ENCODE measurements at regions not wholly inside any gene's neighbourhood (a gene's known extent, or its start where the extent isn't known, plus 50 kb on each side); places are given as distances from the start of the nearest gene placed in this dataset.

DNA sequence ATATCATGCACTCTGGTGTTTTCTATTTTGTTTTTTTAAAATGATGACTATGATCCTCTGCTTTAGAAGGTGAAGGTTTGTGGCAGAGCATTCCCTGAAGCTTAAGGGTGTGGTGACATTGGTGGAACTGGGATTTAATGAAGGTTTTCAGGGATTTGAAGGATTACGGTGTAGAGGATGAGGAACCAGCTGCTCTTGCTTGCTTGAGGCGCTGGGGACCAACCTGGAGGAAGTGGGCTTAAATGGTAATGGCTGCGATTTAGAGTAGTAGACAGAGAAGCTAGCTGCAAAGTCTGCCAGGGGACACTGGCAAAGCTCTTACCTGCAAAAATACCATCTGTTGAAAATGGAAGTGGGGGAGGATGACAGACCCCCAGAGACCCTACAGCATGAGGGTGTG is 241.8 kb downstream of the CLIC5 start:
- DNase-seq (no peak), ATAC-seq (no peak)
- Mint-ChIP-seq H3K27ac (no peak overlapping the region), H3K4me3 (no peak overlapping the region), H3K9me3 (peaks cover 0 to 5% of the 10 kb centered on the region in 2 donors), H3K4me1 (no peaks in the 10 kb centered on the region), H3K27me3 (peaks cover 25% of the 10 kb centered on the region)

DNA sequence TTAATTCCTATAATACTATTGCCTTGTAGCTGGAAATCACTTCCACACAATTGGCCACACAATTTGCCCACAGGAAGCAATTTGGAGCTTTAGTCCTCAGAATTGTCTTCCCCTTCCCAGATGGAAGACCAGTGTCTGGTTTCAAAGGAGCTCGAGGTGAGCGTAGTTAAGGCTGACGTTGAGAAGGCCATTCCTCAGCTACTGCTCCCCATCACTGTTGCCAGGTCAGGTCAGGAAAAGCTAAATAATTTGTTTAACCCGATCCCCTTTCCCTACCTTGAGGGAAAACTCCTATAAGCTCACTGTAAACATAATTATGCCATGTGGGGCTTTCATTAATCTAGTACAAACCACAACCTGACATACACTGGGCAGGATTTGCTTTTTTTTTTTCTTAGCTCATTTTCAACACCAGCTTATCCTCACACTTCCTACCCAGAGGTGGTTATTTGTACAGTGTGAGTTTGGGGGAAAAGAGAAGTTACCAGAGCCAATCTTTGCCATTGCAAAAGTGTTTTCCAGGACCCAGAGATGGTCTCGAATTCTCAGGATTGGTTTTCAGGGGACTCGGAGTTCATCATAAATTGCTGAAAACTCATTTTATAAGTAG is 242.7 kb downstream of the CLIC5 start:
- peaks cover 23% of the 10 kb centered on the region for H3K27me3 Mint-ChIP-seq
- no peak overlapping the region for H3K4me3 Mint-ChIP-seq
- DNase-seq (no peak), ATAC-seq (no peak)
- H3K27ac Mint-ChIP-seq, result no peak overlapping the region
- peaks cover 0 to 5% of the 10 kb centered on the region in 2 donors for H3K9me3 Mint-ChIP-seq
- no peaks in the 10 kb centered on the region for H3K4me1 Mint-ChIP-seq

DNA sequence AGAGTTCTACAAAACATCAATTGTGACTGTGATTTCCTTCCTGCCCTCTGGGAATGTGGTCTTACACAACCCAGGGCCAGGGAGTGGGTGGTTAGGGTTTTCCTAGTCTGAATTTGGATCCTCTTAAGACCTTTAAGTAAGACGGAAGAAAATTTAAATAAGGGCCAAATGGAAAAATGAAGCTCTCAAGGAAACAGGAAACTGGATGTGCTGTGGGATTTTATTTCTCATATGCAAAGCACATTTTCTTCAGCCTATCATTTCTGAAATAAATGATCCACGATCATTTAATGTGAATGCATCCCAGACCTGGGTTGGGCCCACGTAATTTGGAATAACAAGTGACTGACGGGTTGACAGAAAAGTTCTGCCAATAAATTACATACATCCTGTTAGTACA is 243.6 kb downstream of the CLIC5 start:
- no peak overlapping the region for H3K27ac Mint-ChIP-seq
- H3K4me3 Mint-ChIP-seq, result no peak overlapping the region
- no peak for DNase-seq
- no peak for ATAC-seq
- peaks cover 16% of the 10 kb centered on the region for H3K27me3 Mint-ChIP-seq
- peaks cover 3 to 10% of the 10 kb centered on the region in 2 donors for H3K9me3 Mint-ChIP-seq
- no peaks in the 10 kb centered on the region for H3K4me1 Mint-ChIP-seq

DNA sequence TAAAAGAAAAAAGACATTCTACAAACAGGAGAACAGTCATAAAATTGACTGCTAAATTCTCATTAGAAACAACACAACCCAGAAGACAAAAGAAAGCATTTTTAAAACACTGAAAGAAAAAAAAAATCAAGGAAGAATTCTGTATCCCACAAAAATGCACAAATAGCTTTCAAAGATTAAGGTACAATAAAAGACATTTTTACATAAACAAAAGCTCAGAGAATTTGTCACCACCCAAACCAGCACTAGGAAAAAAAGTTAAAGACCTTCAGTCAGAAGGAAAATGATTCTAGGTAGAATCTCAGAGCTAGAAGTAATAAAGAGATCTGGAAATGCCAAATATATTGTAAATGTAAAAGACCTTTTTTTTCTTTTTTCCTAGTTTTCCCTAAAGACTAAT is 252.4 kb downstream of the CLIC5 start:
- no peak overlapping the region for H3K27ac Mint-ChIP-seq
- DNase-seq (no peak), ATAC-seq (no peak)
- peaks cover 41% of the 10 kb centered on the region for H3K27me3 Mint-ChIP-seq
- peaks cover 10% of the 10 kb centered on the region for H3K4me1 Mint-ChIP-seq
- no peak overlapping the region for H3K4me3 Mint-ChIP-seq
- peaks cover 33 to 48% of the 10 kb centered on the region in 2 donors for H3K9me3 Mint-ChIP-seq

DNA sequence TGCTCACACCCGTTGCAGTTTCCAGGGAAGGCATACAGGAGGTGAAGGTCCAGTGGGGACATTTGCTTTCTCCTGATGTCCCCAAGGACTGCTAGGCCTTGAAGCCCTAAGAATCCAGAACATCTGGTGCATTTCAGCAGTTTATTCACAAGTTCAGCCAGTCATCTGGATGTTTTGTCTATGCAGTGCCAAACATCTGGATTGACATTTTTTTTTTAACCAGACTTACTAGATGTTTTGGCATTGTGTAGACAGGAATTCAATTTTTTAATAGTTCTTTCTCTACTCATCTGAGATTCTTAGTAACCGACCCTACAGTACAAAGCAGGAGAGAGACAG is 256.2 kb downstream of the CLIC5 start:
- Mint-ChIP-seq H3K9me3 (peaks cover 18 to 23% of the 10 kb centered on the region in 2 donors), H3K27me3 (peaks cover 64% of the 10 kb centered on the region), H3K4me3 (no peak overlapping the region), H3K27ac (no peak overlapping the region), H3K4me1 (peaks cover 10% of the 10 kb centered on the region)
- no peak for ATAC-seq
- no peak for DNase-seq

DNA sequence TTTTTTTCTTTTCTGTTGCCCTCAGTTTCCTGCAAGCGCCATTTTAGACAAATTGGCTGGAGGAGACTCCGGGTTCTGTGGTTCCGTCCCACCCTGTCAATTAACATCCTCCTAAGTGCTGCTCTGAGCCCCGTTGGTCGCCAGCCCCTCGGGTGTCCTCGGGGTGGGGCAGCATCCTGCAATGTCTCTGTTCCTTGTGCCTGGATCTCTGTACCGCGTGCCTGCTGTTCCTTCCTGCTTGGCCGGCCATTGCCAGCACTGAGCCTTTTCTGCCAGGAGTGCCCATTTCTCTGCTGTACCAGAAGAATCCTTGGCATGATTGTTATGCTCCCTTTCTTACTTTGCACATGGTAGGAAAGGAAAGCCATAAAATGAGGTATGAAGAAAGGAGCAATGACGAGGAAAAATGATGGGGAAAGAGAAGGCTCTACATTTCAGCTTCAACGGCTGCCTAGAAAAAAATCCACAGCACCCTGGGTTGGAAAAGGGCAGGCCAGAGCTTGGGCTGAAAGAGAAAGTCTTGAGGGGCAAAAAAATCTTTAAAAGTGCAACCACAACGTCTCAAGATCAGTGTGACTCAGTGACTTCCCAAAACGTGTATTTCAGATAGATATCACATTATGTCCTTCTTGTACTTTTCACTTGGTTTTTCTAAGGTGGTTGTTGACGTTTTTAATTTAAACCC is 256.7 kb downstream of the CLIC5 start:
- Mint-ChIP-seq H3K9me3 (peaks cover 15 to 18% of the 10 kb centered on the region in 2 donors), H3K27me3 (peaks cover 66% of the 10 kb centered on the region), H3K4me1 (peaks cover 10% of the 10 kb centered on the region), H3K4me3 (no peak overlapping the region), H3K27ac (no peak overlapping the region)
- DNase-seq (no peak), ATAC-seq (no peak)

DNA sequence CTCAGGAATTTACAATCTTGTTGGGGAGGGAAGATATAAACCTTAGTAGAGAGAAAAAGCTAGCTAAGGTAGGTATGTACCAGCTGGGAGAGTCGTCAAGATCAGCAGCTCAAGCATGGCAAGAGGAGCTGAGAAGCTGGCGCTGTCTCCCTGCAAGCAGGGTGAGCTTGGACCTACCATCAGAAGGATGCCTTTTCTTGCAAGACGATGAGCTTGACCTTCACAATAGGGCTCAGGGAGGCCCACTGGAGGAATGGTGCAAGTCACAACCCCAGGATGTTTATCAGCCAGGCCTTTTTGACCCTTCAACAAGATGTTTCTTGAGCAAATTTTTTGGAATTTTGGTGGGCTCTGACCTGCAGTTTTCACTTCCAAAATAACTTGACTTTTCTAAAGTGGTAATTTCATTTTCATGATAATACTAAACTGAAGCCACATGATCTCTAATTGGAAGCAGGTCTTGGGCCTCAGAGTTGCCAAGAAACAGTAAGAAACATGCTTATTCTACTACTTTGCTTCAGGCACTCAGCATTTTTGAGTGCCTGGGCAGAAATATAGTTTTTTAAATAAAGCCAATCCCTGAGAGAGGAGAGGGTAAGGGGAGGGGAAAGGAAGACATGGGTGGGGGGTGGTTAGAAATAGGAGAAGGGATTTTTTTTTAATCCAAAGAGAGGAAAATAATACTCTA is 258.1 kb downstream of the CLIC5 start:
- no peak for ATAC-seq
- Mint-ChIP-seq H3K27me3 (peaks cover 67% of the 10 kb centered on the region), H3K4me1 (peaks cover 10% of the 10 kb centered on the region), H3K27ac (no peak overlapping the region), H3K4me3 (no peak overlapping the region), H3K9me3 (peaks cover 1 to 4% of the 10 kb centered on the region in 2 donors)
- no peak for DNase-seq

DNA sequence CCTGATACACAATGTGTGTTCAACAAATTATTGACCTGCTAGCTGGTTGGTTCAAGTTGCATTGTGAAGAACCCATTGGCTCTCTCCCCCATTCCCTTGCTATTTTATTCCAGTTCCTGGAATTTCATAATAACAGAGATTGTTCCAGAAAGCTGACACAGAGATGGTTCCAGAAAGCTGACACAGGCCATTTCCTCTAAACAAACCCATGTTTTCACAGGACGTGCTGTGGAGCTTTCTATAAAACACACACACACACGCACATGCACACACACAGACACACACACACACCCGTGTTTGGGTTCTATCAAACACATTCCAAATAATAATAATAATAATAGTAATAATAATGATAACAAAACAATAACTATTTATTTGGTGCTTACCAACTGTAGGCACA is 259.1 kb downstream of the CLIC5 start:
- DNase-seq, result no peak
- peaks cover 67% of the 10 kb centered on the region for H3K27me3 Mint-ChIP-seq
- no peak overlapping the region for H3K27ac Mint-ChIP-seq
- peaks cover 10% of the 10 kb centered on the region for H3K4me1 Mint-ChIP-seq
- no peak for ATAC-seq
- no peak overlapping the region for H3K4me3 Mint-ChIP-seq
- H3K9me3 Mint-ChIP-seq, result peaks cover 0 to under 1% of the 10 kb centered on the region in 2 donors

DNA sequence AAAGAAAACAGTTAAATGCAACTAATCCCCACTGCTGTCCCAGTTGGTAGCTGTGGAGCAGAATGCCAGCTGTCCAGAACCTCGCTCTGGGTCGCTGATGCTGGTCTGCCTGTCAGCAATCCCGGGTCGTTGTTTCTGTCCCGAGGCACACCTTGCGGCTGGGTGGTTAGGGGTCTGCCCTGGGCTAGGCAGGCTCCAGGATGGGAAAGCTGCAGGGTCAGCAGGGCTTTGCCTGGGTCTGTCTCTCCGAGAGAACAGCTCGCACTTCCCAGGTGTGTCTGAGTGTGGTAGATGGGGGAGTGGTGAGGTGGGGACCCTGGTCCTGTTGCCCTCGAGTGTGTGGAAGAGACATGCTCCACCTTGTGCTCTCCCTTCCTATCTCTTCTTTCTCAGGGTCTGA is 261.2 kb downstream of the CLIC5 start:
- Mint-ChIP-seq H3K4me3 (no peak overlapping the region), H3K27me3 (peaks cover 62% of the 10 kb centered on the region)
- no peak for ATAC-seq

DNA sequence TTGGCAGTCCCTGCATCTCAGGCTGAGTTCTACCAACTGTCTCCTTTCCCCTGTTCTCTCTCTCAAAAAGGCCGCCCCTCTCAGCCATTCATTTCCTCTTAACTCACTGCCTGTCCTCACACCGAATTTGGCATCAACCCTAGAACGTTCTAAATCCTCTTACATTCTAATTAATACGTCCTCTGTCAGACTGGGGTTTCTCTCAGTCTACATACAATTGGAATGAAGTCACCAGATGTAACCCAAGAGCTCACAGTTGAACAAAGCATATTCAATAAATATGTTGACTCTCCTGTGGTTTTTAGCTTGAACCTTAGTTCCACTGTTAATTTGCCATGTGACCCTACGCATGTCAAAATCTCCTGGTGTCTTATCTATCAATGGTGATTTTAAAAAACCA is 269.6 kb downstream of the CLIC5 start:
- peak overlapping the region in 1 of 2 donors; percentile 21 for H3K27ac Mint-ChIP-seq
- no peak for DNase-seq
- H3K9me3 Mint-ChIP-seq, result peaks cover 14 to 15% of the 10 kb centered on the region in 2 donors
- peaks cover 20% of the 10 kb centered on the region for H3K4me1 Mint-ChIP-seq
- peaks cover 13% of the 10 kb centered on the region for H3K27me3 Mint-ChIP-seq
- ATAC-seq, result no peak
- no peak overlapping the region for H3K4me3 Mint-ChIP-seq

More for the DNA sequence above, 261.2 kb downstream of the CLIC5 start:
- no peak overlapping the region for H3K27ac Mint-ChIP-seq
- H3K4me1 Mint-ChIP-seq, result peaks cover 9% of the 10 kb centered on the region
- H3K9me3 Mint-ChIP-seq, result no peaks in the 10 kb centered on the region
- DNase-seq, result no peak

DNA sequence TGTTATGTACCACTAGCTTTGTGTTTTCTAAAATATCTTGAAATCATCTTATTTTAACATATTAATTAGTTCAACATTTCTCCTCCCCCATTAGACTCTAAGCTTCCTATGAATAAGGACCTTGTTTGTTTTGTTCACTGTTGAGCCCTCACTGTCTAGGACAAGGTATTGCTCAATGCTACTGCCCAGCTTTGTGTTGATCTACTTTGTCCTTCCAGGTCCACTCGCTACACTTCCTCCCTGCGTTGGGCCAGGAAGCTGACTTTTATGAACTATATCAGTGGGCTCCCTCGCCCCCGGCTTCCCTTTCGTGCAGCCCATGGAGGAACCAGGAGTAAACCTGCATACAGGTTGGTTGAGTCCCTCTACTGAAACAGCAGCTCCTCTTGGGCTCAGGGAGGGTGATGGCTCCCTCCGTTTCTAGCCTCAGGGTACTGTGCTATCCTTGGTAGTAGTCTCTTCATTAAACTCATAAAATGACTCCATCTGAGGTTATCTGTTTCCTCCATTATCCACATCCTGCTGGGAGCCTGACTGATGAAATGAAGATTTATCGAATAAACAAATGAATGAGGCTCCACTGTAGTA is 272.5 kb downstream of the CLIC5 start:
- Mint-ChIP-seq H3K4me3 (no peak overlapping the region), H3K27me3 (peaks cover 8% of the 10 kb centered on the region), H3K4me1 (peaks cover 32% of the 10 kb centered on the region), H3K27ac (no peak overlapping the region), H3K9me3 (peaks cover 9% of the 10 kb centered on the region in 2 donors)
- ATAC-seq, result no peak
- DNase-seq, result no peak

DNA sequence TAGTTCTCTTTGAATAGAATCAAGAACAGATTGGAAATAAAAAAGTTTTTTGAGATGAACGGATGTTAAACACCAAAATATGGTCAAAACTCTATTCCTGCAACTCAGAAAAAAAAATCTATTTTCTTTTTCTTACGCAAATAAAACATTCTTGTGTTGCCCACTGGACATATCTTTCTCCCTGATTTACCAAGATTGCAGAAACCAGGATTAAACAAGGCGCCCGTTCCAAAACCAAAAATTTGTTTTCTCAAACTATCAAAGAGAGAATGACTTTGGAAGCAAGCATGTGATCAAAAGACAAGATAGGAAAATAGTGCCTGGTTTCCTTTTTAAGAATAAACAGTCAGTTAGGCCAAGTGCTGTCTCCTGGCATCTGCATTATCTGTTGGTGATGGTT is 273.1 kb downstream of the CLIC5 start:
- no peak overlapping the region for H3K27ac Mint-ChIP-seq

DNA sequence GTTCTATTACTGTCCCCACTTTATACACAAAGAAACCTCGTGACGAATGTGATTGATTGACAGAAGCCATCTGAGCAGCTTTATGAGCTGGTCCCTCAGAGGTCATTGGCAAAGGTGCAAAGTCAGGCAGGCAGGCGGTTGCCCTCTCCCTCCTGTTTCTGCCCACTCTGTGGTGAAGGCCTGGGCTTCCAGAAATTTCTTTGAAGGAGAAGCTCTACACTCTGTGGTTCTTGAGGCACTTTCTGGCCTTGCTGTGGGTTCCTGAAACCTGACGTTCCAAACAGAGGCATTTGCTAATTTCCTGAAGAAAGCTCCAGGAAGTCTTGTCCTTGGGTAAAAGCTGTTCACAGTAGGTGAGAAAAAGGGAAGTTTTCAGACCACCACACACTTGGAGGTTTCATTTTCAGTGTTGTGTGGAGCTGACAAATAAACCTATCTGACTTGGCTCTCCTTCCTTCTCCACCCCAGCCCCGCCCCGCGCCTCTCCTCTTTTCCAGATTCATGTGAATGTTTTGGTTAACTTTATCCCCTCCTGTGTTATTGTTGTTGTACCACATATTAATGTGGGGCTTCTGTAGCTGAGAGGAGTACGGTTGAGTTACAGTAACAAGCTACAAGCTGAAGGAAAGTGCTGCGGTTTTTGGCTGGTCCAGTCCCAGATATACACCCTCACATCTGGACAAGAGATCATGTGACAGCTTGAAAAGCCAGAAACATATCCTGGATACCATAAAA is 274.1 kb downstream of the CLIC5 start:
- no peaks in the 10 kb centered on the region for H3K9me3 Mint-ChIP-seq
- H3K27me3 Mint-ChIP-seq, result peaks cover 8% of the 10 kb centered on the region
- H3K4me1 Mint-ChIP-seq, result peaks cover 47% of the 10 kb centered on the region
- H3K27ac Mint-ChIP-seq, result peak overlapping the region in 1 of 2 donors; percentile 50
- peak overlapping the region; percentile 39 to 44 for H3K4me3 Mint-ChIP-seq
- ATAC-seq (peak; percentile 77), DNase-seq (peak; percentile 8 to 39)

More for the DNA sequence above, 273.1 kb downstream of the CLIC5 start:
- Mint-ChIP-seq H3K4me3 (no peak overlapping the region), H3K27me3 (peaks cover 8% of the 10 kb centered on the region), H3K9me3 (peaks cover 5 to 8% of the 10 kb centered on the region in 2 donors), H3K4me1 (peaks cover 37% of the 10 kb centered on the region)
- no peak for ATAC-seq
- no peak for DNase-seq

DNA sequence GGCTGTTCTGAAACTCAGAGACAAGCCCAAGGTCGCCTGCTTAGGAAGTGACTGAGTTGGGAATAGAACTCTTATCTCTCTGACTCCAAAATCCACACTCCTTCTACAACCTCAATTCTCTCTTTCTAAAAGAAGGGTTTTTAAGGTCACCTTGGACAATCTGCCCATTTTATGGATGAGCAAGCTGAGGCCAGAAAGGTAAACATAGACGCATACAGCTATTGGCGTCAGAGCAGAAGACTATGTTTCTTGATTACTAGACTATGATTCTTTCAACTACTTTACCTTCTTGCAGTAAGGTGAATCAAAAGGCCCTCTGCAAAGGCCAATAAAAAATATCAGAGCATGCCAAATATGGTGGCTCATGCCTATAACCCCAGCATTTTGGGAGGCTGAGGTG is 276.6 kb downstream of the CLIC5 start:
- no peak overlapping the region for H3K4me3 Mint-ChIP-seq
- H3K27ac Mint-ChIP-seq, result no peak overlapping the region

DNA sequence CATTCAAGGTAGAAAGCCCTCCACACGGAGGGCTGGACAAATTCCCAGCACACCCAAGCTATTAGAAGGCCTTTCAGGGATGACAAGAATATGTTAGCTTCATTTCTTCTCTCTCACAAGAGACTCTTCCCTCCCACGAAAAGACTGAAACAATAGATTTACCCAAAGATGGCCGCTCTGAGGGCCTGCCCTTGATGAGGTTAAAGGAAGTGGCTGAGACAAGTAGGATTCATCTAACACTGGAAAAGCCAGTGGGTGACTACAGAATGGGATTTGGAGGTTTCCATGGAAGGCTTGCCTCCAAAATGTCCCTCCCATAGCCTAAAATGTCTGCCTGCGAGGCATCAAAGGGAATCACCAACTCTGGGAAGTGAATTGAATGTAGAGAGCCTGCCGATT is 277.6 kb downstream of the CLIC5 start:
- DNase-seq, result no peak
- H3K9me3 Mint-ChIP-seq, result no peaks in the 10 kb centered on the region
- ATAC-seq, result no peak
- H3K4me1 Mint-ChIP-seq, result peaks cover 60% of the 10 kb centered on the region
- H3K27ac Mint-ChIP-seq, result peak overlapping the region in 1 of 2 donors; percentile 25
- peak overlapping the region; percentile 46 to 57 for H3K4me3 Mint-ChIP-seq
- peaks cover 26% of the 10 kb centered on the region for H3K27me3 Mint-ChIP-seq

More for the DNA sequence above, 276.6 kb downstream of the CLIC5 start:
- no peaks in the 10 kb centered on the region for H3K9me3 Mint-ChIP-seq
- ATAC-seq, result no peak
- peaks cover 21% of the 10 kb centered on the region for H3K27me3 Mint-ChIP-seq
- DNase-seq, result no peak
- peaks cover 59% of the 10 kb centered on the region for H3K4me1 Mint-ChIP-seq
